Omental fat pad (tissue), 3 donors: ENCODE measurements at regions not wholly inside any gene's neighbourhood (a gene's known extent, or its start where the extent isn't known, plus 50 kb on each side); places are given as distances from the start of the nearest gene placed in this dataset.

ENCODE experiments used
- ATAC-seq: fragments of 150-250 bp; one replicate; pipeline ENCODE4 v1.9.1; 2016; ENCODE audit warnings: mild to moderate bottlenecking, moderate library complexity; ENCODE audit not compliant: low FRiP score
- DNase-seq: peaks from one replicate; pipeline ENCODE4 v3.0.0-alpha.2; 2019; ENCODE audit warnings: low spot score
- TF ChIP-seq, protein P1 (sequence below), 3 donors: fragments of 450-650 bp; IDR thresholded peaks; one replicate each; pipeline ENCODE4 v1.5.1; 2016 to 2017; ENCODE audit warnings: antibody characterized with exemption in 3 of 3, mild to moderate bottlenecking in 3 of 3, moderate library complexity in 2 of 3

DNA sequence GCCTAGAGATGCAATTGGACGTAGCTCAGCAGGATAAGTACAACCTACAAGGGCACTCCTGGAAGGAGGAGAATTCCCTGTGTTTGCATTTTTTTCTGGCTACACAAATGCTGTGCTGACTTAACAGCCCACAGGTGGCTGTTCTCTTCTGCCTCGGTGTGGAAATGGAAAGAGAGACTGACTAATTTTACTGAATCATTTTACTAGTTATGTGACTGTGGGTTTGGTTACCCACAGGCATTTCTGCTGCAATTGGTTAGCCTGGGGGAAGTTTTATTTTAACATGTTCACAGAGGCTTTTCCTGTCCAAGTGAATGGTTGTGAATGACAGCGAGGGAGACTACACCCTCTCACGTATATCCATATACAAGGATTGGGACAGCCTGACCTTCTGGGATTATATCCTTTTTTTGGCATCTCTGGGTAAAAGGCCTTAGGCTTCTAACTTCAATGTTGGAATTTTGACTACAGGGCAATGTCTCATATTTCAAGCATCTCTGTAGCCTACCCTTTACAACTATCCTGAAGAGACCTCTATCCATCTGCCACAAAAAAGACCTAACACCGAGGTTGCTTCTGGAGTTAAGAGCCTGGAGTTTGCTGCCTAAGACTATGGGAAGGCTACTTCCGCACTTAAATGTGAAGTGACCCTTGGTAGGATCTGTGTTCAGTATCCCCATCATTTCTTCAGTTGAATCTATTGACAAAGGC lies 67.2 kb upstream of the TP63 start:
- TF ChIP-seq, protein P1, sequence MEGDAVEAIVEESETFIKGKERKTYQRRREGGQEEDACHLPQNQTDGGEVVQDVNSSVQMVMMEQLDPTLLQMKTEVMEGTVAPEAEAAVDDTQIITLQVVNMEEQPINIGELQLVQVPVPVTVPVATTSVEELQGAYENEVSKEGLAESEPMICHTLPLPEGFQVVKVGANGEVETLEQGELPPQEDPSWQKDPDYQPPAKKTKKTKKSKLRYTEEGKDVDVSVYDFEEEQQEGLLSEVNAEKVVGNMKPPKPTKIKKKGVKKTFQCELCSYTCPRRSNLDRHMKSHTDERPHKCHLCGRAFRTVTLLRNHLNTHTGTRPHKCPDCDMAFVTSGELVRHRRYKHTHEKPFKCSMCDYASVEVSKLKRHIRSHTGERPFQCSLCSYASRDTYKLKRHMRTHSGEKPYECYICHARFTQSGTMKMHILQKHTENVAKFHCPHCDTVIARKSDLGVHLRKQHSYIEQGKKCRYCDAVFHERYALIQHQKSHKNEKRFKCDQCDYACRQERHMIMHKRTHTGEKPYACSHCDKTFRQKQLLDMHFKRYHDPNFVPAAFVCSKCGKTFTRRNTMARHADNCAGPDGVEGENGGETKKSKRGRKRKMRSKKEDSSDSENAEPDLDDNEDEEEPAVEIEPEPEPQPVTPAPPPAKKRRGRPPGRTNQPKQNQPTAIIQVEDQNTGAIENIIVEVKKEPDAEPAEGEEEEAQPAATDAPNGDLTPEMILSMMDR (IDR thresholded peaks at IDR 0.05): no peak
- no peak for DNase-seq
- no peak for ATAC-seq

DNA sequence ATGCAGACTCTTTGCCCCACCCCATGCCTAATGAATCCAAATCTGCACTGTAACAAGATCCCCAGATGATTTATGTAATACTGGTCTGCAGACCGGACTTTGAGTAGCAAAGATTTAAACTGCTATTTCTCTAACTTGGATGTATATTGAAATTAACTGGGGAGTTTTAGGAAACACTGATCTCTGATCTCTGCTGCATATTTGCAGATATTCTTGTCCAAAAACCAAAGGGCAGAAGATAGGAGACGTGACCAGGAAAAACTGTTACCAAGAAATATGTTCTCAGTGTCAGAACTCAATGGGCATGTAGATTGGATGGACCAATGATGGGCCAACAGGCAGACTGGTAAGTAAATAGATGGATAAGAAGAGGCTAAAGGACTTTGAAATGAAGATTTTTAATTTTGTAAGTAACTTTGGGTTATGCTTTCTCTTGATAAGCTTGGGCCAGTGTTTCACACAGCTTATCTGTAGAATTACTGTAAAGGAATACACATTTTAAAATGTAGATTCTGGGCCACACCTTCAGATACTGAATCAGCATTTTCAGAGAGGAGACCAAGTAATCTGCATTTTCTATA lies 64.5 kb upstream of the TP63 start:
- ATAC-seq: no peak
- TF ChIP-seq, protein P1 (IDR thresholded peaks at IDR 0.05): no peak

DNA sequence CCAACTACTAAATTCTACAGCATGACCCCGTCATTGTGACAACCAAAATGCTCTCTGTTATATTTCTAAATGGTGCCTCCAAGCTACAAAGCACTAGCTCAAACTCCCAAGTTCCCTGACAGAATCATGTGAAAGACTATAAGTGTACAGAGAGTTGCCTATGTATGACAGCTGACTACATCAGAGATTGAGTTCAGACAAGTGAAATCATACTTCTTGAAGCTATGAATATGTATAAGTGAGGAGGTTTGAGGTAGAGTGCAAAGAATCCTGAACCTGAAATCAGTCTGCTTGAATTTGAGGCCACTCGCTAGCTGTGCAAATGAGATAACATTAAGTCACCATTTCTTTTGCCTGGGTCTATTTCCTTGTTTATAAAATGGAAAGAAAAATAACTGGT lies 63.9 kb upstream of the TP63 start:
- ATAC-seq: no peak
- TF ChIP-seq, protein P1 (IDR thresholded peaks at IDR 0.05): no peak
- no peak for DNase-seq

More for the DNA sequence above, 64.5 kb upstream of the TP63 start:
- DNase-seq: no peak

DNA sequence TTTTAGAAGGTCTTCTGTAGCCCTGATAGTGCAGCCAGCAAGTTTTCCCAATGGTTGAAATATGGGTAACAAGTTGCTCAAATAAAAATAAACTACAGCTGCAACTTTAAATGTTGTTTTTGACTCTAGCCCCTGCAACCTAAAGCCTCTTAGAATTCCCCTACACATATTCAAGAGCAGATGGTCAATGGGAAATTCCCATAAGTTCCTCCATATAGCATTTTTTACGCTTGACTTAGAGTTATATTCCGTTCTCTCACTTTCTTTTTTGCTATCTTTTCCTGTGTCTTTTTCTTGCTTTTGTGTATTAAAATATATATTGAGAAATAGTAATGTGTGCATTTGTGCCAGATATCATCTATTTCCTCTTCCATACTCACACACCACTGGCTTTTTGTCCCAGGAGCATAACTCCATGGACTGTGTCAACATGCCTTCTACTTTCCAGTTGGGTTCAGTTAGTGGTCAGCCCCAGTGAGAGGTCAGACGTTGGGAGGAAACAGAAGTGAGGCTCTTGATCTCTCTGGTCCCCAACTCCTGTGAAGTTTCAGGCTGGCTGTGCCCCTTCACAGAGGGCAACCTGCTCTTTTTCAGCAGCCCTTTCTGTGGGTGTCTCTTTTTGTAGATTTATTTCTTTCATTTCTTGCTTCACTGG lies 63.3 kb upstream of the TP63 start:
- TF ChIP-seq, protein P1 (IDR thresholded peaks at IDR 0.05): no peak
- ATAC-seq: no peak
- no peak for DNase-seq

DNA sequence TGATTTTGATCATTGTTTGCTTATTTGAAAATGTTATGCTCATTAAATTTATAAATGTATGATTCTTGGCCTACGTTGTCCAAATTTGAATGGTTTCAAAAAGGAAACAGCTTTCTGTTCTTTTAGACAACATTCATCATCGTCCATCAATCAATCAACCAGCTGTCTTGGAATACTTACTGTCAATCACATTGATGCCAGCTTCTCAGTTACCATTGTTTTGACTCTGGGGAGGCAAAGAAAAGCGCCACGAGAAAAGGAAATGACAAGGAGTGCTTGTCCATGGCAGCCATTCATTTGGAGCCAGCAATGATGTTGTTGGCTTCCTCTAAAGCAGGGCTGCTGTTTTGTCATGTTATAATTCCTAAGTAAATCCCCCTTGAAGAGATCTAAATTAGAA lies 62.2 kb upstream of the TP63 start:
- TF ChIP-seq, protein P1 (IDR thresholded peaks at IDR 0.05): no peak
- DNase-seq: no peak
- no peak for ATAC-seq

DNA sequence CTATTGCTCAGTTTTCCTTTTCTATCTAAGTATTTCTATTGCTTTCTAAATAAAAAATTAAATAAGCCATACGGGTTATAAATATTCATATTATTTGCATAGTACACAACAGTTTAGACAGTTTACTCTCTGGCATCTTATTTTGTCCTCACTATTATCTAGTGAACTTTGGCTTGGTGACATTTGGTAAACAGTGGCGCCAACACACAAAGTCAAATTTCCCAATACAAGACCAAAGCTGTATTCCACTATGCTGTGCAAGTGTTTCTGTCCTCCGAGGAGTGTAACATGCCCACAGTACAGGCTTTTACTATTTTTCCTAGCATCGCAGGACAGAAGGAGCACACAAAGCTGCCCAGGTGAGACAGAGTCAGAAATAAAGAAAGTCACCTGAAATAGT lies 61.7 kb upstream of the TP63 start:
- ATAC-seq (no peak), DNase-seq (no peak)
- TF ChIP-seq, protein P1 (IDR thresholded peaks at IDR 0.05): no peak
